ENCODE measurements at regions not wholly inside any gene's neighbourhood (a gene's known extent, or its start where the extent isn't known, plus 50 kb on each side); places are given as distances from the start of the nearest gene placed in this dataset.

GRCh38 chr5:14041528-14042192, 97.2 kb upstream of the DNAH5 start:
- no peak overlapping the region for H3K27ac Mint-ChIP-seq
- POLR2A ChIA-PET = no interaction called here
- H3K9me3 Mint-ChIP-seq = no peaks in the 10 kb centered on the region
- H3K4me1 Mint-ChIP-seq = no peaks in the 10 kb centered on the region
- H3K4me3 Mint-ChIP-seq = no peak overlapping the region
- ATAC-seq (ENCODE audit: low read depth) (no peak), DNase-seq (no peak)
- no peaks in the 10 kb centered on the region for H3K36me3 Mint-ChIP-seq
- no peaks in the 10 kb centered on the region for H3K27me3 Mint-ChIP-seq

GRCh38 chr5:14040542-14040941, 96.1 kb upstream of the DNAH5 start:
- Mint-ChIP-seq H3K27ac (no peak overlapping the region), H3K27me3 (peaks cover 3% of the 10 kb centered on the region), H3K9me3 (no peaks in the 10 kb centered on the region), H3K4me3 (no peak overlapping the region), H3K4me1 (no peaks in the 10 kb centered on the region), H3K36me3 (no peaks in the 10 kb centered on the region)
- ATAC-seq (ENCODE audit: low read depth) = no peak
- no peak for DNase-seq
- POLR2A ChIA-PET = no interaction called here

GRCh38 chr5:14039576-14039975, 95.1 kb upstream of the DNAH5 start:
- Mint-ChIP-seq H3K4me1 (no peaks in the 10 kb centered on the region), H3K27me3 (peaks cover 10% of the 10 kb centered on the region), H3K27ac (no peak overlapping the region), H3K36me3 (no peaks in the 10 kb centered on the region), H3K9me3 (no peaks in the 10 kb centered on the region), H3K4me3 (no peak overlapping the region)
- DNase-seq (no peak), ATAC-seq (ENCODE audit: low read depth) (no peak)
- POLR2A ChIA-PET = no interaction called here

- H3K4me1 Mint-ChIP-seq = no peaks in the 10 kb centered on the region
Measured at GRCh38 chr5:14039063-14039462, 94.6 kb upstream of the DNAH5 start.

GRCh38 chr5:14038341-14038959, 94.0 kb upstream of the DNAH5 start:
- Mint-ChIP-seq H3K27ac (no peak overlapping the region), H3K4me1 (no peaks in the 10 kb centered on the region), H3K4me3 (no peak overlapping the region), H3K27me3 (peaks cover 10% of the 10 kb centered on the region), H3K36me3 (no peaks in the 10 kb centered on the region), H3K9me3 (no peaks in the 10 kb centered on the region)
- DNase-seq = no peak
- no peak for ATAC-seq (ENCODE audit: low read depth)
- POLR2A ChIA-PET = no interaction called here

More at GRCh38 chr5:14039063-14039462, 94.6 kb upstream of the DNAH5 start:
- POLR2A ChIA-PET = no interaction called here
- Mint-ChIP-seq H3K27me3 (peaks cover 10% of the 10 kb centered on the region), H3K27ac (no peak overlapping the region), H3K9me3 (no peaks in the 10 kb centered on the region), H3K4me3 (no peak overlapping the region), H3K36me3 (no peaks in the 10 kb centered on the region)
- no peak for DNase-seq
- no peak for ATAC-seq (ENCODE audit: low read depth)

- Mint-ChIP-seq H3K4me3 (no peak overlapping the region), H3K27me3 (peaks cover 11% of the 10 kb centered on the region), H3K36me3 (no peaks in the 10 kb centered on the region), H3K27ac (no peak overlapping the region), H3K4me1 (no peaks in the 10 kb centered on the region), H3K9me3 (no peaks in the 10 kb centered on the region)
- POLR2A ChIA-PET = no interaction called here
- ATAC-seq (ENCODE audit: low read depth) (no peak), DNase-seq (no peak)
Measured at GRCh38 chr5:14036947-14037346, 92.5 kb upstream of the DNAH5 start.

GRCh38 chr5:14036514-14036913, 92.0 kb upstream of the DNAH5 start:
- Mint-ChIP-seq H3K27ac (no peak overlapping the region), H3K36me3 (no peaks in the 10 kb centered on the region), H3K9me3 (no peaks in the 10 kb centered on the region), H3K4me3 (no peak overlapping the region), H3K27me3 (peaks cover 11% of the 10 kb centered on the region), H3K4me1 (no peaks in the 10 kb centered on the region)
- DNase-seq (no peak), ATAC-seq (ENCODE audit: low read depth) (no peak)
- POLR2A ChIA-PET = no interaction called here

GRCh38 chr5:14035859-14036503, 91.5 kb upstream of the DNAH5 start:
- POLR2A ChIA-PET = no interaction called here
- Mint-ChIP-seq H3K36me3 (no peaks in the 10 kb centered on the region), H3K9me3 (no peaks in the 10 kb centered on the region), H3K27ac (no peak overlapping the region), H3K27me3 (peaks cover 11% of the 10 kb centered on the region), H3K4me1 (no peaks in the 10 kb centered on the region), H3K4me3 (no peak overlapping the region)
- ATAC-seq (ENCODE audit: low read depth) (no peak), DNase-seq (no peak)

- no peak overlapping the region for H3K4me3 Mint-ChIP-seq
- no peak overlapping the region for H3K27ac Mint-ChIP-seq
- no peaks in the 10 kb centered on the region for H3K9me3 Mint-ChIP-seq
- DNase-seq (no peak), ATAC-seq (ENCODE audit: low read depth) (no peak)
- POLR2A ChIA-PET = no interaction called here
- H3K4me1 Mint-ChIP-seq = no peaks in the 10 kb centered on the region
- H3K36me3 Mint-ChIP-seq = no peaks in the 10 kb centered on the region
- H3K27me3 Mint-ChIP-seq = peaks cover 11% of the 10 kb centered on the region
Measured at GRCh38 chr5:14034963-14035362, 90.5 kb upstream of the DNAH5 start.

GRCh38 chr5:14032918-14033317, 88.4 kb upstream of the DNAH5 start:
- Mint-ChIP-seq H3K9me3 (no peaks in the 10 kb centered on the region), H3K36me3 (no peaks in the 10 kb centered on the region), H3K4me3 (no peak overlapping the region), H3K4me1 (no peaks in the 10 kb centered on the region), H3K27ac (no peak overlapping the region), H3K27me3 (peaks cover 11% of the 10 kb centered on the region)
- POLR2A ChIA-PET = no interaction called here
- DNase-seq (no peak), ATAC-seq (ENCODE audit: low read depth) (no peak)

GRCh38 chr5:14028938-14029584, 84.6 kb upstream of the DNAH5 start:
- no peaks in the 10 kb centered on the region for H3K4me1 Mint-ChIP-seq
- H3K9me3 Mint-ChIP-seq = no peaks in the 10 kb centered on the region
- DNase-seq (no peak), ATAC-seq (ENCODE audit: low read depth) (no peak)
- H3K36me3 Mint-ChIP-seq = no peaks in the 10 kb centered on the region
- H3K4me3 Mint-ChIP-seq = no peak overlapping the region
- H3K27ac Mint-ChIP-seq = no peak overlapping the region
- POLR2A ChIA-PET = no interaction called here
- peaks cover 2% of the 10 kb centered on the region for H3K27me3 Mint-ChIP-seq

GRCh38 chr5:14028188-14028587, 83.7 kb upstream of the DNAH5 start:
- H3K27me3 Mint-ChIP-seq = peaks cover under 1% of the 10 kb centered on the region
- H3K36me3 Mint-ChIP-seq = no peaks in the 10 kb centered on the region
- H3K9me3 Mint-ChIP-seq = no peaks in the 10 kb centered on the region
- no peak for DNase-seq
- H3K4me1 Mint-ChIP-seq = no peaks in the 10 kb centered on the region
- ATAC-seq (ENCODE audit: low read depth) = no peak
- no peak overlapping the region for H3K27ac Mint-ChIP-seq
- no peak overlapping the region for H3K4me3 Mint-ChIP-seq
- POLR2A ChIA-PET = no interaction called here

GRCh38 chr5:14025569-14026286, 81.2 kb upstream of the DNAH5 start:
- DNase-seq (no peak), ATAC-seq (ENCODE audit: low read depth) (no peak)
- no peak overlapping the region for H3K4me3 Mint-ChIP-seq
- H3K4me1 Mint-ChIP-seq = no peaks in the 10 kb centered on the region
- POLR2A ChIA-PET = no interaction called here
- H3K27ac Mint-ChIP-seq = no peak overlapping the region
- H3K27me3 Mint-ChIP-seq = no peaks in the 10 kb centered on the region
- no peaks in the 10 kb centered on the region for H3K36me3 Mint-ChIP-seq
- no peaks in the 10 kb centered on the region for H3K9me3 Mint-ChIP-seq

All from activated naive CD8-positive, alpha-beta T cell treated with anti-CD3 and anti-CD28 coated beads, Interleukin-2, amount 10 ng/mL, durations not matched to agents 7 days and 5 days (primary cell).